PC-3 (cell line): ENCODE measurements at regions not wholly inside any gene's neighbourhood (a gene's known extent, or its start where the extent isn't known, plus 50 kb on each side); places are given as distances from the start of the nearest gene placed in this dataset.
"Not testable (repeated sequence)": the region's sequence is repeated elsewhere in the genome, so short reads cannot be mapped to it uniquely, and the experiment has no call there.

Experiments used
- ATAC-seq: fragments of 200-7000 bp; cut with Tn5 transposase; 2 replicates; pipeline ENCODE4 v1.9.1; 2020; ENCODE audit warnings: mild to moderate bottlenecking, moderate library complexity
- BruUV-seq: library from RNA; stranded (reverse); fragments of 400-500 nt; replicated peaks from 2 replicates; lab custom pipeline; 2021; lab: Mats Ljungman, UMichigan
- CTCF ChIA-PET: fragments of 300-600 bp; sonication (Branson Sonifier 250); formaldehyde crosslinking; loops from one replicate; lab custom pipeline; 2022; ENCODE audit warnings: antibody characterized with exemption; lab: Charles Lee
- POLR2A ChIA-PET: fragments of 300-600 bp; sonication (Branson Sonifier 250); formaldehyde crosslinking; loops from one replicate; lab custom pipeline; 2022; ENCODE audit warnings: antibody characterized with exemption; ENCODE audit not compliant: unreplicated experiment; lab: Charles Lee
- DNase-seq: peaks from one replicate; pipeline ENCODE4 v3.0.0-alpha.2; 2015
- H2AFZ ChIP-seq: fragments of 300-600 bp; sonication (generic); 2 replicates; pipeline ENCODE4 v1.6.0; 2016; ENCODE audit warnings: antibody characterized with exemption, low read length
- H3F3A ChIP-seq: fragments of 300-600 bp; sonication (generic); one replicate; pipeline ENCODE4 v1.6.0; 2017; ENCODE audit warnings: antibody characterized with exemption, low read length, control low read depth, mild to moderate bottlenecking; ENCODE audit not compliant: unreplicated experiment
- H3K27ac ChIP-seq: fragments of 300-600 bp; sonication (generic); 2 replicates; pipeline ENCODE4 v1.5.1; 2016; ENCODE audit warnings: mild to moderate bottlenecking, low read length
- H3K27me3 ChIP-seq: fragments of 300-600 bp; sonication (generic); 2 replicates; pipeline ENCODE4 v1.6.1; 2016; ENCODE audit warnings: low read length, mixed read lengths
- H3K36me3 ChIP-seq: fragments of 300-600 bp; sonication (generic); 2 replicates; pipeline ENCODE4 v1.6.1; 2016; ENCODE audit warnings: low read depth, mixed run types, low read length, mixed read lengths
- H3K4me1 ChIP-seq: fragments of 300-600 bp; sonication (generic); 2 replicates; pipeline ENCODE4 v1.5.1; 2016; ENCODE audit warnings: low read length; ENCODE audit not compliant: insufficient read depth
- H3K4me2 ChIP-seq: fragments of 300-600 bp; sonication (generic); 2 replicates; pipeline ENCODE4 v1.6.0; 2016; ENCODE audit warnings: low read length
- H3K4me3 ChIP-seq: fragments of 300-600 bp; sonication (generic); 2 replicates; pipeline ENCODE4 v1.5.1; 2016; ENCODE audit warnings: mild to moderate bottlenecking, low read length, mixed read lengths
- H3K79me2 ChIP-seq: fragments of 300-600 bp; sonication (generic); 2 replicates; pipeline ENCODE4 v1.6.1; 2017; ENCODE audit warnings: low read length, mixed read lengths
- H3K9ac ChIP-seq: fragments of 300-600 bp; sonication (generic); 2 replicates; pipeline ENCODE4 v1.6.0; 2016; ENCODE audit warnings: mild to moderate bottlenecking, low read length
- H3K9me2 ChIP-seq: fragments of 300-600 bp; sonication (generic); replicated peaks from 2 replicates; pipeline ENCODE4 v1.6.1; 2016; ENCODE audit warnings: mixed run types, low read length, mixed read lengths
- H3K9me3 ChIP-seq: fragments of 300-600 bp; sonication (generic); 2 replicates; pipeline ENCODE4 v1.6.1; 2016; ENCODE audit warnings: low read length, mixed read lengths
- H4K20me1 ChIP-seq: fragments of 300-600 bp; sonication (generic); 2 replicates; pipeline ENCODE4 v1.6.1; 2016; ENCODE audit warnings: low read length, mixed read lengths
- EZH2 ChIP-seq: fragments of 300-600 bp; sonication (generic); IDR thresholded peaks from one replicate; pipeline ENCODE4 v1.6.1; 2017; ENCODE audit warnings: antibody characterized with exemption, mild to moderate bottlenecking, low read length; ENCODE audit not compliant: unreplicated experiment
- EZH2phosphoT487 ChIP-seq: fragments of 300-600 bp; sonication (generic); IDR thresholded peaks from 2 replicates; pipeline ENCODE4 v1.6.1; 2018; ENCODE audit warnings: mild to moderate bottlenecking, antibody characterized with exemption, low read length, borderline replicate concordance
- intact Hi-C: fragments of 100-400 bp; cut with micrococcal nuclease; formaldehyde crosslinking; loops from 2 replicates; pipeline ENCODE4 v1.9.0; 2023
- TF ChIP-seq, protein P1 (sequence below): fragments of 300-600 bp; sonication (generic); conservative IDR thresholded peaks from 2 replicates; pipeline ENCODE4 v1.5.1; 2017; ENCODE audit warnings: antibody characterized with exemption, low read depth, mild to moderate bottlenecking, low read length

DNA sequence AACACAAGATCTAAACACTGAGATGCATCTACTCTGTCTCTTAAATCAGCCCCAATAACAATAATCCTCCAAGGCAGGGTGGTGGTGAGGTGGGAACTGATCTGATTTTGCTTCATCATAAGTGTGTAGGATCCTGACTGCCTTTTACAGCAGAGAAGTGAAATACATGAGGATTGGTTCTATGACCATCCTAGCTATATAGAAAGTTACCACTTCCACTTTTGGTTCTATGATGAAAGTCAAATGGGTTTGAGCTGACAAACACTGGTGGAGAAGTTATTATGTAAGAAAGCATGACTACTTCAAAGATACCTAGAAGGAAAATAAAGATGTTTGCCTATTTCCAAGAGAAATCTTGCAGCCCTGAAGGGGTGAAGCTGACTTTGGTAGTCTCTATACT lies 181.6 kb downstream of the NKX6-1 start:
- no peak for ATAC-seq
- ChIA-PET POLR2A (no interaction called here), CTCF (no interaction called here)
- H3K27ac ChIP-seq: no peak overlapping the region
- DNase-seq: no peak
- H3K9me2 ChIP-seq: no peaks in the 10 kb centered on the region
- H3K36me3 ChIP-seq: no peaks in the 10 kb centered on the region
- H3K4me2 ChIP-seq: no peak overlapping the region
- BruUV-seq: no TSS peak
- intact Hi-C loops: no loop called here
- no peaks in the 10 kb centered on the region for H3K27me3 ChIP-seq
- H4K20me1 ChIP-seq: no peaks in the 10 kb centered on the region
- H2AFZ ChIP-seq: no peak overlapping the region
- H3K4me1 ChIP-seq: no peaks in the 10 kb centered on the region
- no peak overlapping the region for H3K9ac ChIP-seq
- no peaks in the 10 kb centered on the region for H3F3A ChIP-seq
- no peaks in the 10 kb centered on the region for H3K9me3 ChIP-seq
- H3K4me3 ChIP-seq: no peak overlapping the region
- TF ChIP-seq EZH2: no peak
- TF ChIP-seq, protein P1, sequence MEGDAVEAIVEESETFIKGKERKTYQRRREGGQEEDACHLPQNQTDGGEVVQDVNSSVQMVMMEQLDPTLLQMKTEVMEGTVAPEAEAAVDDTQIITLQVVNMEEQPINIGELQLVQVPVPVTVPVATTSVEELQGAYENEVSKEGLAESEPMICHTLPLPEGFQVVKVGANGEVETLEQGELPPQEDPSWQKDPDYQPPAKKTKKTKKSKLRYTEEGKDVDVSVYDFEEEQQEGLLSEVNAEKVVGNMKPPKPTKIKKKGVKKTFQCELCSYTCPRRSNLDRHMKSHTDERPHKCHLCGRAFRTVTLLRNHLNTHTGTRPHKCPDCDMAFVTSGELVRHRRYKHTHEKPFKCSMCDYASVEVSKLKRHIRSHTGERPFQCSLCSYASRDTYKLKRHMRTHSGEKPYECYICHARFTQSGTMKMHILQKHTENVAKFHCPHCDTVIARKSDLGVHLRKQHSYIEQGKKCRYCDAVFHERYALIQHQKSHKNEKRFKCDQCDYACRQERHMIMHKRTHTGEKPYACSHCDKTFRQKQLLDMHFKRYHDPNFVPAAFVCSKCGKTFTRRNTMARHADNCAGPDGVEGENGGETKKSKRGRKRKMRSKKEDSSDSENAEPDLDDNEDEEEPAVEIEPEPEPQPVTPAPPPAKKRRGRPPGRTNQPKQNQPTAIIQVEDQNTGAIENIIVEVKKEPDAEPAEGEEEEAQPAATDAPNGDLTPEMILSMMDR: no peak
- no peak for TF ChIP-seq EZH2phosphoT487
- no peaks in the 10 kb centered on the region for H3K79me2 ChIP-seq

DNA sequence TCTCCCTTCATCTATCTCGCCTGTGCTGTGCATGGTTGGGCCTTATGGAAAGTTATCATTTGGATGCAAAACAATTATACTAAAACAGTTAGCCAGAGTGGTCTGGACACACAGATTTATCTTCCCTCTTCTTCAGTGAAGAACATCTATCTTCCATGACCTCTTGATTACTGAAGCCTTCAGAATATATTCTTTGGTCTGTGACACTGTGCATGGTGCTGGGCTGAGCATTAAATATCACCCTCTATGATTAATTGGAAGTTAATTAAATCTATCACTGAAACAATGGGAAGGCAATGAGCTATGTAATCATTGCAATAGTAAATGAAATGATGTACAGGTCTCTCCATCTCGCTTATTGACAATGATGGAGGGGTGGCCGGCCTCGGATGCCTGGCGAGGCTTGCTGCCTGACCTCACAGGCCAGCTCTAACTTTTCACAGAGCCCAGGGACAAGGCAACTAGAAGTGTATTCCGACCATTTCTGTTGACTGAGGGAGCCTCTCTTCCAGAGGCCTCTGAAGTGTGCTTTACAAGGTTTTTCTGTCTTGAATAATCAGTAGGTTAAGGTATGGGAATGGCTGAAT lies 186.6 kb downstream of the NKX6-1 start:
- no TSS peak for BruUV-seq
- ChIA-PET POLR2A (no interaction called here), CTCF (no interaction called here)
- no peak overlapping the region for H3K4me2 ChIP-seq
- H2AFZ ChIP-seq: no peak overlapping the region
- intact Hi-C loops: no loop called here
- TF ChIP-seq EZH2phosphoT487 (no peak), EZH2 (no peak)
- TF ChIP-seq, protein P1: no peak
- H3K27me3 ChIP-seq: no peaks in the 10 kb centered on the region
- no peak for ATAC-seq
- H3K4me1 ChIP-seq: no peaks in the 10 kb centered on the region
- no peak for DNase-seq
- H4K20me1 ChIP-seq: no peaks in the 10 kb centered on the region
- H3K27ac ChIP-seq: no peak overlapping the region
- no peak overlapping the region for H3K9ac ChIP-seq
- no peak overlapping the region for H3K4me3 ChIP-seq
- no peaks in the 10 kb centered on the region for H3K9me2 ChIP-seq
- H3K79me2 ChIP-seq: no peaks in the 10 kb centered on the region
- H3F3A ChIP-seq: no peaks in the 10 kb centered on the region
- H3K36me3 ChIP-seq: no peaks in the 10 kb centered on the region
- no peaks in the 10 kb centered on the region for H3K9me3 ChIP-seq

DNA sequence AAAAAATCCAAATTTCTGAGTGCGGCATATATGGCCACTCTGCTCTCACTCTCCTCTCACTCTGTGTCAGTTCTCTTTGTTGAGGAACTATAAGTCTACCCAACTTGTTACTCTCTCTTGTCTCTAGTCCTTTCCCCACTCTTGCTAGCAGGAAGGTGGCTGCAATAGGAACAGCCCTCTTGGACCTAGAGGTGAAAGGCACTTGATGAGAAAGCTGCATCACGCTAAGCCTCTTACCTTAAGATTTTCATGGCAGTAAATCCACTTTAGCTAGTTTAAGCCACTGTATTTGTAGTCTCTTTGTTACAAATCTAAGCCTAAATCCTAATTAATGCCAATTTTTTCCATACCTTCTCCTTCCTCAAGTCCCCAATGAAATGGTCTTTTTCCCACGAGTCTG lies 189.9 kb downstream of the NKX6-1 start:
- no peak overlapping the region for H3K9ac ChIP-seq
- no peak overlapping the region for H3K4me3 ChIP-seq
- H3K79me2 ChIP-seq: no peaks in the 10 kb centered on the region
- no peaks in the 10 kb centered on the region for H3K27me3 ChIP-seq
- H3F3A ChIP-seq: no peaks in the 10 kb centered on the region
- no peak for ATAC-seq
- no peaks in the 10 kb centered on the region for H4K20me1 ChIP-seq
- no peak for DNase-seq
- H3K4me1 ChIP-seq: no peaks in the 10 kb centered on the region
- ChIA-PET CTCF (no interaction called here), POLR2A (no interaction called here)
- TF ChIP-seq EZH2: no peak
- no peaks in the 10 kb centered on the region for H3K9me3 ChIP-seq
- H3K9me2 ChIP-seq: no peaks in the 10 kb centered on the region
- H3K36me3 ChIP-seq: no peaks in the 10 kb centered on the region
- no peak overlapping the region for H2AFZ ChIP-seq
- H3K4me2 ChIP-seq: no peak overlapping the region
- H3K27ac ChIP-seq: no peak overlapping the region
- no TSS peak for BruUV-seq
- intact Hi-C loops: no loop called here

DNA sequence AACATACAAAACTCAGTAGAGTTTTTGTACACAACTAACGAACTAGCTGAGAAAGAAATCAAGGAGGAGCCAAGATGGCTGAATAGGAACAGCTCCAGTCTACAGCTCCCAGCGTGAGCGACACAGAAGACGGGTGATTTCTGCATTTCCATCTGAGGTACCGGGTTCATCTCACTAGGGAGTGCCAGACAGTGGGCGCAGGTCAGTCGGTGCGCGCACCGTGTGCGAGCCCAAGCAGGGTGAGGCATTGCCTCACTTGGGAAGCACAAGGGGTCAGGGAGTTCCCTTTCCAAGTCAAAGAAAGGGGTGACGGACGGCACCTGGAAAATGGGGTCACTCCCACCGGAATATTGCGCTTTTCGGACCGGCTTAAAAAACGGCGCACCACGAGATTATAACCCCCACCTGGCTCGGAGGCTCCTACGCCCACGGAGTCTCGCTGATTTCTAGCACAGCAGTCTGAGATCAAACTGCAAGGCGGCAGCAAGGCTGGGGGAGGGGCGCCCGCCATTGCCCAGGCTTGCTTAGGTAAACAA lies 200.3 kb downstream of the NKX6-1 start:
- H3K9me2 ChIP-seq, H3K4me1 ChIP-seq, H3K4me2 ChIP-seq, H3K9ac ChIP-seq, ATAC-seq, H3K36me3 ChIP-seq, H3K79me2 ChIP-seq, DNase-seq, POLR2A ChIA-PET, BruUV-seq, H3K27ac ChIP-seq, H3K9me3 ChIP-seq, intact Hi-C loops, H3F3A ChIP-seq, H2AFZ ChIP-seq, CTCF ChIA-PET, H3K4me3 ChIP-seq, H4K20me1 ChIP-seq, H3K27me3 ChIP-seq: not testable (repeated sequence)
